SU-DHL-6 (cell line): ENCODE measurements at regions not wholly inside any gene's neighbourhood (a gene's known extent, or its start where the extent isn't known, plus 50 kb on each side); places are given as distances from the start of the nearest gene placed in this dataset.

Experiments used
- H2AFZ ChIP-seq: fragments of 200-600 bp; sonication (generic); 2 replicates; pipeline ENCODE4 v1.6.1; 2014; ENCODE audit warnings: low read depth, mild to moderate bottlenecking, moderate library complexity, mixed read lengths, antibody characterized with exemption, low read length; ENCODE audit not compliant: severe bottlenecking
- H3F3A ChIP-seq: fragments of 200-600 bp; shearing (Covaris generic); 2 replicates; pipeline ENCODE4 v1.6.0; 2016; ENCODE audit warnings: antibody characterized with exemption, mild to moderate bottlenecking; ENCODE audit not compliant: insufficient read depth
- H3K27ac ChIP-seq: fragments of 200-600 bp; sonication (generic); 2 replicates; pipeline ENCODE4 v1.5.1; 2016; ENCODE audit warnings: low read depth, mild to moderate bottlenecking, low read length, moderate library complexity, mixed read lengths
- H3K27me3 ChIP-seq: fragments of 200-600 bp; sonication (generic), shearing (Covaris generic); 2 replicates; pipeline ENCODE4 v1.6.0; 2014; ENCODE audit warnings: mild to moderate bottlenecking, low read length
- H3K36me3 ChIP-seq: fragments of 200-600 bp; sonication (generic); 2 replicates; pipeline ENCODE4 v1.6.1; 2014; ENCODE audit warnings: mild to moderate bottlenecking, low read length, mixed read lengths
- H3K4me2 ChIP-seq: fragments of 300-600, 200-600 bp; shearing (Covaris generic), sonication (generic); 2 replicates; pipeline ENCODE4 v1.6.0; 2014; ENCODE audit warnings: low read length, low read depth, mild to moderate bottlenecking; ENCODE audit not compliant: poor library complexity, severe bottlenecking
- H3K4me3 ChIP-seq: fragments of 200-600 bp; sonication (generic); 2 replicates; pipeline ENCODE4 v1.5.1; 2014; ENCODE audit warnings: antibody characterized with exemption, low read length, mild to moderate bottlenecking, mixed read lengths; ENCODE audit not compliant: insufficient read depth, poor library complexity, severe bottlenecking
- H3K79me2 ChIP-seq: fragments of 200-600 bp; sonication (generic); 2 replicates; pipeline ENCODE4 v1.6.1; 2014; ENCODE audit warnings: mild to moderate bottlenecking, low read length, moderate library complexity; ENCODE audit not compliant: insufficient read depth
- H3K9ac ChIP-seq: fragments of 200-600 bp; sonication (generic); 2 replicates; pipeline ENCODE4 v1.7.0; 2014; ENCODE audit warnings: mild to moderate bottlenecking, low read length
- H3K9me2 ChIP-seq: fragments of 200-600 bp; sonication (generic); replicated peaks from 2 replicates; pipeline ENCODE4 v1.6.1; 2014; ENCODE audit warnings: low read length; ENCODE audit not compliant: insufficient read depth
- H3K9me3 ChIP-seq: fragments of 200-600 bp; sonication (generic); 2 replicates; pipeline ENCODE4 v1.6.1; 2014; ENCODE audit warnings: low read length, mixed read lengths; ENCODE audit not compliant: insufficient read depth
- H4K20me1 ChIP-seq: fragments of 200-600 bp; sonication (generic); 2 replicates; pipeline ENCODE4 v1.6.1; 2014; ENCODE audit warnings: low read depth, mild to moderate bottlenecking, antibody characterized with exemption, low read length, moderate library complexity, mixed read lengths
- CTCF ChIP-seq: fragments of 200-600 bp; sonication (generic); IDR thresholded peaks from one replicate; pipeline ENCODE4 v1.5.1; 2017; ENCODE audit warnings: antibody characterized with exemption, mild to moderate bottlenecking, low read length, moderate library complexity; ENCODE audit not compliant: insufficient read depth, poor library complexity, severe bottlenecking
- EZH2phosphoT487 ChIP-seq: fragments of 200-600 bp; sonication (generic), shearing (Covaris generic); conservative IDR thresholded peaks from 2 replicates; pipeline ENCODE4 v1.6.1; 2018; ENCODE audit warnings: mild to moderate bottlenecking, antibody characterized with exemption, low read length, moderate library complexity, mixed read lengths

DNA sequence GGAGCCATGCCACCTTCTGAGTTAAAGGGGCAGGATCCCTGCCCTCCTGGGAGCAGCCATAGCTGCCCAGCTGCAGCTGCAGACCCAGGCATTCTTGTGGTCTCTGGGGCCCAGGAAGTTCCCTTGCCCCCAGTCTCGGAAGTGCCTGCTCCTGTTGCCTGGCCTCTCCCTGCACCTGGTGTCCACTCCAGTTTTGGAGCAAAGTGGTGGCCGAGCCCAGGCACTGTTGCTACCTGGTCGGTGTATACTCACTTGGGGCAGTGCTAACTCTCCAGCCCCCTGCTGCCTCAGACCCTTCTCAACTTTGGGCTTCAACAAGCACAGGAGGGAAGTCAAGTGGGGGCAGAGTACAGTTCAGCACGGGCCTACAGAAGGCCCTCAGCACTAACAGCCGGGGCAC, 352.9 kb upstream of the NCAM2 start:
- no peak overlapping the region for H3K4me3 ChIP-seq
- no peak overlapping the region for H2AFZ ChIP-seq
- no peaks in the 10 kb centered on the region for H3K79me2 ChIP-seq
- H3F3A ChIP-seq = no peaks in the 10 kb centered on the region
- no peak overlapping the region for H3K27ac ChIP-seq
- H3K4me2 ChIP-seq = no peak overlapping the region
- no peak overlapping the region for H3K9ac ChIP-seq
- TF ChIP-seq EZH2phosphoT487 = no peak
- no peak for TF ChIP-seq CTCF
- peaks cover 23% of the 10 kb centered on the region for H3K9me3 ChIP-seq
- H4K20me1 ChIP-seq = no peaks in the 10 kb centered on the region
- H3K36me3 ChIP-seq = no peaks in the 10 kb centered on the region
- H3K9me2 ChIP-seq = no peaks in the 10 kb centered on the region
- no peaks in the 10 kb centered on the region for H3K27me3 ChIP-seq

GRCh38 chr21:20646431-20647165, 351.6 kb upstream of the NCAM2 start:
- Histone ChIP-seq H3K9me2 (no peaks in the 10 kb centered on the region), H3K9ac (no peak overlapping the region), H3K4me3 (no peak overlapping the region), H3K27ac (no peak overlapping the region), H4K20me1 (no peaks in the 10 kb centered on the region), H3K36me3 (no peaks in the 10 kb centered on the region), H3K27me3 (no peaks in the 10 kb centered on the region), H2AFZ (no peak overlapping the region), H3K4me2 (no peak overlapping the region), H3K9me3 (peaks cover 23% of the 10 kb centered on the region), H3K79me2 (no peaks in the 10 kb centered on the region), H3F3A (no peaks in the 10 kb centered on the region)
- TF ChIP-seq EZH2phosphoT487 (no peak), CTCF (no peak)

GRCh38 chr21:20647607-20648006, 350.6 kb upstream of the NCAM2 start:
- Histone ChIP-seq H3K9me3 (peaks cover 23% of the 10 kb centered on the region), H3K4me3 (no peak overlapping the region), H2AFZ (no peak overlapping the region), H3K4me2 (no peak overlapping the region), H3F3A (no peaks in the 10 kb centered on the region), H3K79me2 (no peaks in the 10 kb centered on the region), H3K27me3 (no peaks in the 10 kb centered on the region), H3K9ac (no peak overlapping the region), H3K36me3 (no peaks in the 10 kb centered on the region), H4K20me1 (no peaks in the 10 kb centered on the region), H3K9me2 (no peaks in the 10 kb centered on the region), H3K27ac (no peak overlapping the region)
- no peak for TF ChIP-seq EZH2phosphoT487
- TF ChIP-seq CTCF = no peak
